Choroid plexus epithelial cell (primary cell): ENCODE measurements at regions not wholly inside any gene's neighbourhood (a gene's known extent, or its start where the extent isn't known, plus 50 kb on each side); places are given as distances from the start of the nearest gene placed in this dataset.

Experiments used
- DNase-seq: peaks from one replicate; pipeline ENCODE4 v3.0.0-alpha.2; 2010; ENCODE audit warnings: low read depth
- H3K4me3 ChIP-seq: 2 replicates; pipeline ENCODE4 v1.5.1; 2011; ENCODE audit warnings: low read depth, mild to moderate bottlenecking, control low read depth, low read length, moderate library complexity
- TF ChIP-seq, protein P1 (sequence below): conservative IDR thresholded peaks from 2 replicates; pipeline ENCODE4 v1.5.1; 2011; ENCODE audit warnings: low read depth, mild to moderate bottlenecking, control low read depth, inconsistent platforms, low read length, moderate library complexity

DNA sequence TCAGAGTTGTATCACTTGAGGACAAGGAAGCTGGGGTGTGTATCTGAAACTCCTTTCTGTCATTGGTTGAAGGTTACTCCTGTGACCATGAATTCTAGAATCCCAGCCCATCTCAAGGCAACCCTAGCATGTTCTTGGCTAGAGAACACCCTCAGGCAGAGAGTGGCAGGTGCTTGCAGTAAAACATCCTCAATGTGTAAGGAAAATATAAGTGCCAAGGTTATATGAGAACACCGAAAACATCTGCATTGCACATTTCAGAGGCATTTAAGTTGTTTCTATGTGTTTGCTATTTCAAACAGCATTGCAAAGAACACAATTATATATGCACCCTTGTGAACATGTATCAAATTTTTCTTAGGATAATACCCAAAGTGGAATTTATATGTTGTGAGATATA, 471.9 kb downstream of the USP25 start:
- TF ChIP-seq, protein P1, sequence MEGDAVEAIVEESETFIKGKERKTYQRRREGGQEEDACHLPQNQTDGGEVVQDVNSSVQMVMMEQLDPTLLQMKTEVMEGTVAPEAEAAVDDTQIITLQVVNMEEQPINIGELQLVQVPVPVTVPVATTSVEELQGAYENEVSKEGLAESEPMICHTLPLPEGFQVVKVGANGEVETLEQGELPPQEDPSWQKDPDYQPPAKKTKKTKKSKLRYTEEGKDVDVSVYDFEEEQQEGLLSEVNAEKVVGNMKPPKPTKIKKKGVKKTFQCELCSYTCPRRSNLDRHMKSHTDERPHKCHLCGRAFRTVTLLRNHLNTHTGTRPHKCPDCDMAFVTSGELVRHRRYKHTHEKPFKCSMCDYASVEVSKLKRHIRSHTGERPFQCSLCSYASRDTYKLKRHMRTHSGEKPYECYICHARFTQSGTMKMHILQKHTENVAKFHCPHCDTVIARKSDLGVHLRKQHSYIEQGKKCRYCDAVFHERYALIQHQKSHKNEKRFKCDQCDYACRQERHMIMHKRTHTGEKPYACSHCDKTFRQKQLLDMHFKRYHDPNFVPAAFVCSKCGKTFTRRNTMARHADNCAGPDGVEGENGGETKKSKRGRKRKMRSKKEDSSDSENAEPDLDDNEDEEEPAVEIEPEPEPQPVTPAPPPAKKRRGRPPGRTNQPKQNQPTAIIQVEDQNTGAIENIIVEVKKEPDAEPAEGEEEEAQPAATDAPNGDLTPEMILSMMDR = no peak
- no peak for DNase-seq
- no peak overlapping the region for H3K4me3 ChIP-seq

- TF ChIP-seq, protein P1 = no peak
- H3K4me3 ChIP-seq = no peak overlapping the region
- DNase-seq = no peak
Measured at GRCh38 chr21:16205527-16205926, 475.7 kb downstream of the USP25 start.

- TF ChIP-seq, protein P1 = no peak
- peak; percentile 30 for DNase-seq
- no peak overlapping the region for H3K4me3 ChIP-seq
Measured at GRCh38 chr21:16211339-16212303, 481.8 kb downstream of the USP25 start.

DNA sequence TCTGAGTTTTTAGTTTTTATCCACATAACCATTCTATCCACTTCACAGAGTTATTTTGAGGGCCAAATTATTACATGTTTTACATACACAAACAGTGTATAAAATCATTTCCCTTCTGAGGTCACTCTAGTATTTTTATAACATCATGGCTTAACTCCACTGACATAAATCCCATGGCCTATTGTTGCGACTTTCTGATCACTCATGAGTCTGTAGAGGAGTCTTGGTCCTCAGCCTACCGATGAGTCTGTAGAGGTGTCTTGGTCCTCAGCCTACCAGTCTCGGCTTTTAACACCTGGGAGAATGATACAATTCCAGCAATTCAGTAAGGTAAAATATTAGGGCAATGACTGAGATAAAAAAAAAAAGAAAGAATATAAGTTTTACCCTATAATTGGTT, 483.7 kb downstream of the USP25 start:
- TF ChIP-seq, protein P1 = no peak

GRCh38 chr21:16215193-16215592, 485.4 kb downstream of the USP25 start:
- DNase-seq = no peak
- no peak overlapping the region for H3K4me3 ChIP-seq
- TF ChIP-seq, protein P1 = no peak

More for the DNA sequence above, 483.7 kb downstream of the USP25 start:
- DNase-seq = no peak
- H3K4me3 ChIP-seq = no peak overlapping the region

DNA sequence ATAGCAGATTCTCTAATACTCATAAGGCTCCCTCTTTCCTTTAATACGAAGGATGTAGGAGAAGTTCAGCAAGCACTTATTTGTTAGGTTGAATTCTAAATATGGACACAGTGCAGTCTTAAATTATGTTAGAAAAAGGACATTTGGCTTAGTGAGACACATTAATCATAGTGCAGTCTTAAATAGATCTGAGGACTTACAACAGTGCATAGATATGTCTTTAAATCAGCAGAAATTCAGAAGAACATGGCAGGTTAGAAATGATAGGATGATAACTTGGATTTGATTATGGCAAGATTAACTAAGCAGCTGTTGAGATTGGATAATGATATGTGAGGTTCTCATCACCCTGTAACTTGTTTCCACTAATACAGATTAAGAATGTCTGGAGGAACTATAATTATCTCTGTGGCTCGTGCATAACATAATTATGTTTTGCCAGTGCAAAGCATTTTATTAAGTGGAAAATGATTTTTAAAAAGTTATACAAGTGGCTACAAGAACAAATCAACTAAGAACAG, 485.9 kb downstream of the USP25 start:
- no peak overlapping the region for H3K4me3 ChIP-seq
- TF ChIP-seq, protein P1 = no peak
- DNase-seq = no peak
